ENCODE measurements at regions not wholly inside any gene's neighbourhood (a gene's known extent, or its start where the extent isn't known, plus 50 kb on each side); places are given as distances from the start of the nearest gene placed in this dataset.

GRCh38 chr21:31560479-31560878 lies 99.0 kb upstream of the SOD1 start:
- no peak for TF ChIP-seq TAF1 (IDR thresholded peaks at IDR 0.05; ENCODE audit: borderline replicate concordance, low read depth, low read length)
- no peak for TF ChIP-seq POLR2A (IDR thresholded peaks at IDR 0.05; ENCODE audit: low read depth, low read length)
- no peak for TF ChIP-seq POLR2AphosphoS5 (IDR thresholded peaks at IDR 0.05; ENCODE audit: low read depth, low read length)
- FAIRE-seq (no peak), DNase-seq (ENCODE audit: insufficient read length) (no peak)

GRCh38 chr21:31559368-31560119 lies 99.9 kb upstream of the SOD1 start:
- FAIRE-seq (no peak), DNase-seq (ENCODE audit: insufficient read length) (peak; percentile 44)
- TF ChIP-seq POLR2AphosphoS5 (IDR thresholded peaks at IDR 0.05; ENCODE audit: low read depth, low read length) (no peak), POLR2A (IDR thresholded peaks at IDR 0.05; ENCODE audit: low read depth, low read length) (no peak), TAF1 (IDR thresholded peaks at IDR 0.05; ENCODE audit: borderline replicate concordance, low read depth, low read length) (no peak)

GRCh38 chr21:31558962-31559367 lies 100.5 kb upstream of the SOD1 start:
- FAIRE-seq (no peak), DNase-seq (ENCODE audit: insufficient read length) (peak; percentile 51)
- TF ChIP-seq TAF1 (IDR thresholded peaks at IDR 0.05; ENCODE audit: borderline replicate concordance, low read depth, low read length) (no peak), POLR2A (IDR thresholded peaks at IDR 0.05; ENCODE audit: low read depth, low read length) (no peak), POLR2AphosphoS5 (IDR thresholded peaks at IDR 0.05; ENCODE audit: low read depth, low read length) (no peak)

GRCh38 chr21:31558189-31558961 lies 101.1 kb upstream of the SOD1 start:
- TF ChIP-seq POLR2AphosphoS5 (IDR thresholded peaks at IDR 0.05; ENCODE audit: low read depth, low read length) (no peak), POLR2A (IDR thresholded peaks at IDR 0.05; ENCODE audit: low read depth, low read length) (no peak), TAF1 (IDR thresholded peaks at IDR 0.05; ENCODE audit: borderline replicate concordance, low read depth, low read length) (no peak)

GRCh38 chr21:31557421-31558188 lies 101.9 kb upstream of the SOD1 start:
- no peak for TF ChIP-seq POLR2AphosphoS5 (IDR thresholded peaks at IDR 0.05; ENCODE audit: low read depth, low read length)
- TF ChIP-seq POLR2A (IDR thresholded peaks at IDR 0.05; ENCODE audit: low read depth, low read length), result no peak
- no peak for TF ChIP-seq TAF1 (IDR thresholded peaks at IDR 0.05; ENCODE audit: borderline replicate concordance, low read depth, low read length)
- DNase-seq (ENCODE audit: insufficient read length) (no peak), FAIRE-seq (no peak)

More at GRCh38 chr21:31558189-31558961, 101.1 kb upstream of the SOD1 start:
- DNase-seq (ENCODE audit: insufficient read length) (no peak), FAIRE-seq (no peak)

- TF ChIP-seq POLR2AphosphoS5 (IDR thresholded peaks at IDR 0.05; ENCODE audit: low read depth, low read length) (no peak), TAF1 (IDR thresholded peaks at IDR 0.05; ENCODE audit: borderline replicate concordance, low read depth, low read length) (no peak), POLR2A (IDR thresholded peaks at IDR 0.05; ENCODE audit: low read depth, low read length) (no peak)
- DNase-seq (ENCODE audit: insufficient read length) (no peak), FAIRE-seq (no peak)
These were observed 102.8 kb upstream of the SOD1 start for GRCh38 chr21:31556662-31557061.

GRCh38 chr21:31555741-31556191 lies 103.7 kb upstream of the SOD1 start:
- DNase-seq (ENCODE audit: insufficient read length), result no peak
- FAIRE-seq, result no peak
- TF ChIP-seq POLR2AphosphoS5 (IDR thresholded peaks at IDR 0.05; ENCODE audit: low read depth, low read length), result no peak
- no peak for TF ChIP-seq TAF1 (IDR thresholded peaks at IDR 0.05; ENCODE audit: borderline replicate concordance, low read depth, low read length)

- DNase-seq (ENCODE audit: insufficient read length), result no peak
- TF ChIP-seq POLR2A (IDR thresholded peaks at IDR 0.05; ENCODE audit: low read depth, low read length) (no peak), TAF1 (IDR thresholded peaks at IDR 0.05; ENCODE audit: borderline replicate concordance, low read depth, low read length) (no peak), POLR2AphosphoS5 (IDR thresholded peaks at IDR 0.05; ENCODE audit: low read depth, low read length) (no peak)
- FAIRE-seq, result peak; percentile 42
These were observed 104.9 kb upstream of the SOD1 start for GRCh38 chr21:31554511-31555022.

- peak; percentile 72 for FAIRE-seq
These were observed 105.6 kb upstream of the SOD1 start for GRCh38 chr21:31553926-31554325.

GRCh38 chr21:31553461-31553860 lies 106.0 kb upstream of the SOD1 start:
- TF ChIP-seq POLR2A (IDR thresholded peaks at IDR 0.05; ENCODE audit: low read depth, low read length), result no peak
- FAIRE-seq (no peak), DNase-seq (ENCODE audit: insufficient read length) (no peak)

More at GRCh38 chr21:31553926-31554325, 105.6 kb upstream of the SOD1 start:
- DNase-seq (ENCODE audit: insufficient read length), result no peak
- TF ChIP-seq TAF1 (IDR thresholded peaks at IDR 0.05; ENCODE audit: borderline replicate concordance, low read depth, low read length), result no peak
- no peak for TF ChIP-seq POLR2AphosphoS5 (IDR thresholded peaks at IDR 0.05; ENCODE audit: low read depth, low read length)
- no peak for TF ChIP-seq POLR2A (IDR thresholded peaks at IDR 0.05; ENCODE audit: low read depth, low read length)

- FAIRE-seq, result no peak
- DNase-seq (ENCODE audit: insufficient read length), result no peak
- TF ChIP-seq POLR2A (IDR thresholded peaks at IDR 0.05; ENCODE audit: low read depth, low read length) (no peak), TAF1 (IDR thresholded peaks at IDR 0.05; ENCODE audit: borderline replicate concordance, low read depth, low read length) (no peak), POLR2AphosphoS5 (IDR thresholded peaks at IDR 0.05; ENCODE audit: low read depth, low read length) (no peak)
These were observed 106.7 kb upstream of the SOD1 start for GRCh38 chr21:31552826-31553225.
